SH-SY5Y (cell line): ENCODE measurements at regions not wholly inside any gene's neighbourhood (a gene's known extent, or its start where the extent isn't known, plus 50 kb on each side); places are given as distances from the start of the nearest gene placed in this dataset.
A peak's percentile ranks its signal among the peaks of the same experiment; 100 is the strongest.

Experiments used
- GATA2 ChIP-seq: IDR thresholded peaks from 2 replicates; pipeline ENCODE4 v1.6.1; 2011; ENCODE audit warnings: mild to moderate bottlenecking, low read depth, low read length
- GATA3 ChIP-seq: IDR thresholded peaks from 2 replicates; pipeline ENCODE4 v1.6.1; 2011; ENCODE audit warnings: low read depth, mild to moderate bottlenecking, low read length, moderate library complexity

DNA sequence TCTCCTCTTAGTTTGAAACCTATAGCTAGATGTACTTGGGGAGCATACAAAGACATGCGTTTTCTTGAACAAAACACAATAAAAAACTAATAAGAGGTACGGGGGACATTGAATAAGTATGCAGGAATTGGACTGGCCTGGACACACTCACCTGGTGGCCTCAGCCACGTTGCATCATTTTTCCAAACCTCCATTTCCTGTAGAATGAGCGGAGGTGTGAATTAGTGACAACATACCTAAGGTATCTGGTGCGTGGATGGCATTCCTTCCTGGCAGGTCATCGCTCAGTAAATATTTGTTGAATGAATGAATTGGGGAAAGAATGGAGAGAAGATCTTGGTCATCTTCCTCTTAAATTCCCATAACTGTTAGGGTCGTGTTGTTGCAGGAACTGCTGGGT lies 103.2 kb upstream of the CTBP2 start:
- TF ChIP-seq GATA3, result no peak
- TF ChIP-seq GATA2, result no peak

GRCh38 chr10:125262920-125263319 lies 102.6 kb upstream of the CTBP2 start:
- TF ChIP-seq GATA3, result no peak
- TF ChIP-seq GATA2, result no peak

DNA sequence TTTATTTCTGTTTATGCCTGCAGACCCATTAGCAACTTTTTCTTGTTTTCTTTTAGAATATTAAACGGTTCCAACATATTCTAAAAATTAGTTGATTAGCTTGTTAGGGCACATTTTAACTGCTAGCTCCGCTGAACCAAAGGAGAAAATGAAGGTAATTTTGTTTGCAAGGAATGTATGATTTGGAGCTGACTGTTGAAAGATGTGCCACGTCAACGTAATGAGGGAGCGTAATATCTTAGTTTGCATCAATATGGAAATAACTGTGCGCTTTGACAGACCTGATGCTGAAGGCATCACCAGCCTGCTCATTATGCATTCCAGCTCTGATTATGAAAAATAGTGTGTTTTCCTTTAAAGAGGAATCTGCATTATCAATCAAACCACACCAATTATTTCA lies 102.0 kb upstream of the CTBP2 start:
- TF ChIP-seq GATA2 (no peak), GATA3 (no peak)

DNA sequence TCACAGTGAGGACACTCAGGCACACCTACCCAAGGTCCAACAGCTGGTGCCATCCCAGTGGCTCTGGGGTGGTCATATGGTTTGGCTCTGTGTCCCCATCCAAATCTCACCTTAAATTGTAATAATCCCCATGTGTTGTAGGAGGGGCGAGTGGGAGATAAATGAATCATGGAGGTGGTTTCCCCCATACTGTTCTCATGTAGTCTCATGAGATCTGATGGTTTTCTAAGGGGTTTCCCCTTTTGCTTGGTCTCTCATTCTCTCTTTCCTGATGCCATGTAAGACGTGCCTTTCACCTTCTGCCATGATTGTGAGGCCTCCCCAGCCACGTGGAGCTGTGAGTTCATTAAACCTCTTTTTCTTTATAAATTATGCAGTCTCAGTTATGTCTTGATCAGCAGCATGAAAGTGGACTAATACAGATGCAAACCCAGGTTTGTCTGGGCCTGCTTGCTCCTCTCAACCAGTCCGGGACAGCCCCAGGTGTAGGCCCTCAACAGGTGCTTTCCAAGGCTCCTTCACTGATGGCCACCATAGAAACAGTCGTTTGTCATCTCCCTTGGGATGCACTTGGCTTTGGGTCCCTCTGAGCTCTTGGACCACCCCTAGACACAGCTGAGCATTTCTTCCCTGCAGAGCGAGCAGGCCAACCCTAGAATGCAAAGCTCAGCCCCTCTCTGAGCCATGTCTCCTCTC lies 101.3 kb upstream of the CTBP2 start:
- TF ChIP-seq GATA2 (no peak), GATA3 (no peak)

DNA sequence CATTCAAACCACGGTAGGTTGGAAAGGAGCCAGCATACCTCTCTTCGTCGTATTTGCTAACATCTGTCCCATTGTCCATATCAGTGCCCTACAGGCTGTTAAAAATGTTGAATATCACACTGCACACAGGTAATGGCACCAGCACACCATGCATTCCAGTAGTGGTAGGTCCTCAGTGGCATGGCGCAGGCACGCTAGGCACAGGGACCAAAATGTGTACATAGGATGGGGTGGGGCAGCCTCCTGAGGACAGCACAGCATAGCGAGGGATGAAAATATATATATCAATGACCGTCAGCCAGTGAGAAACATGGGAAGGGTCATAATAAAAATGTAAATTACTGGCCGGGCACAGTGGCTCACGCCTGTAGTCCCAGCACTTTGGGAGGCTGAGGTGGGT lies 99.9 kb upstream of the CTBP2 start:
- TF ChIP-seq GATA2 (no peak), GATA3 (no peak)

- TF ChIP-seq GATA3 (no peak), GATA2 (no peak)
Observed at GRCh38 chr10:125259651-125260050, 99.3 kb upstream of the CTBP2 start.

DNA sequence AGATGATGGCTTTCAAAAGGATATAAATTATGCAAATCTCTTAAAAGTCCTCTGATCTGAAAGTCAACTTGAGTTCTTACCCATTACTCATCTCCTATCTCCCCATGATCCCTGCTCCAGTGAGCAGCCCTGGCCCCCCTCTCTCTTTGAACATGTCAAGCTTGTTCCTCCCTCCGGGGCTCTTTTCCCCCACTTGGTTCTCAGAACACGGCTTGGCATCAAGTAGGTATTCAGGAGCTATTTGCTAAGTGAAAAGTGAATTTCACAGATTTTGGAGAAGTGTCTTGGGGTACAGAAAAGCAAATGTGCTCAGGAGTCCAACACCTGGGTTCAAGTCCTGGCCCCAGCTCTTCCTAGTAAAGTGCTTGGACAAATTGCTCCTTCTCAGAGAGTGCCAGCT lies 98.3 kb upstream of the CTBP2 start:
- TF ChIP-seq GATA3 (no peak), GATA2 (no peak)

DNA sequence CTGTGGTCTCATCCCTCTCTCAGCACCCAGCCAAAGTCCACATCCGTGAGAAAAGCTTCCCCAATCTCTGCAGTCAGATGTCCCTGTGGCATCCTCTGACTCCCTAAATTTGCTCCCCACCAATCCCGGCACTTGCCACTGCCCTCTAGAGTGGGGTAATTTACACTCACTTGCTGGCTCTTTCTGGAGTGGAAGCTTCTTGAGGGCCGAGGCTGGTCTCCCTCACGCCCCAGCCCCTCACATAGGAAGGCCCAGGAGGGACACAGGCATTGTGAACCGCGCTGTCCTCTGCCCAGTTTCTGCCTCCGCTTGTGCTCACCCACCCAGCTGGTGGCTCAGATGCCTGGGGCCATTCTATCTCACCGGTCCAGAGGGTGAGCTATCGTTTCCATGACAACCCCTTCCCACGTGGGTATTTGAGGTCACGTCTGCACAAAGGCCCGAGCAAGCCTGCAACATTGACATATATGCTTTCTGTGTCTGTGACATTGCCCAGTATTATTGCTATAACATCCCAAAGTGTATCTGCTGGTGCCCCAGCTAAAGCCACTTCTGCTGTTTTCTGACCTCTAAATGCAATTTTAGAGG lies 97.3 kb upstream of the CTBP2 start:
- TF ChIP-seq GATA2, result no peak
- TF ChIP-seq GATA3, result no peak

- TF ChIP-seq GATA2 (no peak), GATA3 (no peak)
Observed at GRCh38 chr10:125256026-125256425, 95.7 kb upstream of the CTBP2 start.

DNA sequence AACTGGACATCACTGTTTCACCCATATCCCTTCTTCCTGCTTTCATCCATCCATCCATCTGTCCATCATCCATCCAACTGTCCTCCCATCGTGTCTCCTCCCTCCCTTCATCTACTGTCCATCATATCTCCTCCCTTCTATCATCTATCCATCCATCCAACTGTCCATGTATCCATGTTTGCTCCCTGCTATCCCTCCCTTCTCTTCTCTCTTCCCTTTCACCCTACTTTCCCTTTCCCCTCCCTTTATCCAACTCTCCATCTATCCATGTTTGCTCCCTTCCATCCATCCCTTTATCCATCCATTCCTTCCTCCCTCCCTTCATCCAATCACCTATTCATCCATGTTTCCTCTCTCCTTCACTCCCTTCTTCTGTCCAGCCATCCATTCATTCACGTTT lies 92.6 kb upstream of the CTBP2 start:
- TF ChIP-seq GATA2 (no peak), GATA3 (no peak)

GRCh38 chr10:125249948-125250347 lies 89.6 kb upstream of the CTBP2 start:
- no peak for TF ChIP-seq GATA2
- no peak for TF ChIP-seq GATA3

GRCh38 chr10:125248489-125248888 lies 88.1 kb upstream of the CTBP2 start:
- peak; percentile 81 for TF ChIP-seq GATA3
- peak; percentile 91 for TF ChIP-seq GATA2

GRCh38 chr10:125247576-125247975 lies 87.2 kb upstream of the CTBP2 start:
- TF ChIP-seq GATA2 (no peak), GATA3 (no peak)

DNA sequence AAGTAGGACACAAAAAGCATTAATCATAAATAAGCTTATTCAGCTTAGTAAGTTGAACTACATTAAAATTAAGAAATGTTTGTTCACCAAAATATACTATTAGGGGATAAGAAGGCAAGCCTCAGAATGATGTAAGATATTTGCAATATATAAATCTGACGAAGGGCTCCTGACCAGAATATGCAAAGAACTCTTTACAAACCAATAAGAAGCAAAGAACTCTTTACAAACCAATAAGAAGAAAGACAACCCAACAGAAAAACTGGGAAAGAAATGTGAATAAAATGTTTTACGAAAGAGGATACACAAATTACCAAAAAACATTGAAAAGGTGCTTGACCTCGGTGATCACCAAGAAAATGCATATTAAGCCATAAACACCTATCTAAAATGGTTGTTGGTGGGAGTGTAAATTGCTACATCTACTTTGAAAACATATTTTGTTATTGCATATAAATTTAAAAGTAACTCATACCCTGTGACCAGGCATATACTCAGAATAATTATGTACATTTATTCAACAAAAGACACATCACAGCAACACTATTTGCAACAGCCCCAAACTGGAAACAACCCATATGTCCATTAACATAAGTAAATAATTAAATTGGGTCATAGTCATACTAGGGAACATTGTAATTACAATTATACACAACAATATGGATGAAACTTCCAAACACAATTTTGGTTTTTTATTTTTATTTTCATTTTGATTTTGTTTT lies 83.3 kb upstream of the CTBP2 start:
- TF ChIP-seq GATA3, result no peak
- TF ChIP-seq GATA2, result no peak

DNA sequence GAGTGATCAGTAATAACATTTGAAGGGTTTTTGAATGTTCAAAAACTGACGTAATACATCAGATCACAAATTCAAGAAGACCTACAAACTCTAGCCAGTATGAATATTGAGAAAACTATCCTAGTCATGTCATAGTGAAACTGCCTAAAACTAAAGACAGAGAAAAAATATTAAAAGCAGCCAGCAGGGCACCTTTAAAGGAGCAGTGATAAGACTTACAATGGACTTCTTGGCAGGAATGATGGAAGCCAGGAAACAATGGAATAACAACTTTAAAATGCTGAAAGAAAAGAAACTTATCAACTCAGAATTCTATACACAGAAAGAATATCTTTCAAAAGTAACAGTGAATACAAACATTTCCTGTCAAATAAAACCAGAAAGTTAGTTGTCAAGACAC lies 78.3 kb upstream of the CTBP2 start:
- TF ChIP-seq GATA2, result no peak
- TF ChIP-seq GATA3, result no peak
